HL-60 (cell line): ENCODE measurements at regions not wholly inside any gene's neighbourhood (a gene's known extent, or its start where the extent isn't known, plus 50 kb on each side); places are given as distances from the start of the nearest gene placed in this dataset.

ENCODE experiments used
- GABPA ChIP-seq: IDR thresholded peaks from 2 replicates; pipeline ENCODE4 v1.6.1; 2012; ENCODE audit warnings: low read depth
- TF ChIP-seq, protein P1 (sequence below): IDR thresholded peaks from one replicate; pipeline ENCODE4 v1.5.1; 2011; ENCODE audit warnings: low read length, control low read depth, inconsistent platforms; ENCODE audit not compliant: insufficient read depth

DNA sequence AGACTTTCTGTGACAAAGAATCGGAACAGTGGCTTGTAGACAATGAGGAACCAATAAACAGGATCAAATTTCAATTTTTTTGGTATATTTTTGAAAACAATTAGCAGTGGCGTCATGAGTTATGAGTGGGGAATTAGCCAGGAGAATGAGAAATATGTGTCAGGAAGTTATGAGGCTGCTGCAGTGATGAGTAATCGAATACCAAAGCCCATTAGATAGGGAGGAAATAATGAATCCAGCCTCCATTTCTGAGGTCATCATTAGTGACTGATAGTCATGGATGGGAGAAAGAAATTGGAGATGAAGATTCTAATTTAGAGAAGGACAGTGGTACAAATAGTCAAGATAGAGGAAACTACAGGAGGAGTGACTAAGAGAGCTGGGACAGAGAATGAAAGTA is 673.1 kb upstream of the VRK2 start:
- TF ChIP-seq, protein P1, sequence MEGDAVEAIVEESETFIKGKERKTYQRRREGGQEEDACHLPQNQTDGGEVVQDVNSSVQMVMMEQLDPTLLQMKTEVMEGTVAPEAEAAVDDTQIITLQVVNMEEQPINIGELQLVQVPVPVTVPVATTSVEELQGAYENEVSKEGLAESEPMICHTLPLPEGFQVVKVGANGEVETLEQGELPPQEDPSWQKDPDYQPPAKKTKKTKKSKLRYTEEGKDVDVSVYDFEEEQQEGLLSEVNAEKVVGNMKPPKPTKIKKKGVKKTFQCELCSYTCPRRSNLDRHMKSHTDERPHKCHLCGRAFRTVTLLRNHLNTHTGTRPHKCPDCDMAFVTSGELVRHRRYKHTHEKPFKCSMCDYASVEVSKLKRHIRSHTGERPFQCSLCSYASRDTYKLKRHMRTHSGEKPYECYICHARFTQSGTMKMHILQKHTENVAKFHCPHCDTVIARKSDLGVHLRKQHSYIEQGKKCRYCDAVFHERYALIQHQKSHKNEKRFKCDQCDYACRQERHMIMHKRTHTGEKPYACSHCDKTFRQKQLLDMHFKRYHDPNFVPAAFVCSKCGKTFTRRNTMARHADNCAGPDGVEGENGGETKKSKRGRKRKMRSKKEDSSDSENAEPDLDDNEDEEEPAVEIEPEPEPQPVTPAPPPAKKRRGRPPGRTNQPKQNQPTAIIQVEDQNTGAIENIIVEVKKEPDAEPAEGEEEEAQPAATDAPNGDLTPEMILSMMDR: no peak
- TF ChIP-seq GABPA: no peak
